ENCODE measurements at regions not wholly inside any gene's neighbourhood (a gene's known extent, or its start where the extent isn't known, plus 50 kb on each side); places are given as distances from the start of the nearest gene placed in this dataset.

DNA sequence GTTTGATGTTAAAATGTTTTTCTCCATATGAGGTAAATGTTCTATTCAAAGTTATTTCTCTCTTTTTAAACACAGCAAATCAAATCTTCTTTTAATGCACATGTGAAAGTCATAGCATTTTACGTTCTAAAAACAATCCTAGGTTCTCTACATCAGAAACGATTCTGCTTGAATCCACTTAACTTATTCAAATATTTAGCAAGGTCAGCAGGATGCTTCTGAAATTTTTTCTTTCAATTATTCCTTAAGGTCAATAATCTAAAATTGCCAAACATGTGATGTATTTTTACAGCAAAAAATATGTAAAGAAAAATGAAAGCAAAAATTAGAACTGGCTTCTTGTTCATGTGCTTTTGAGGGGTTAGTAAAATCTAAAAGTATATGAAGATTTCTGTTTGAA is 106.7 kb downstream of the TM2D1 start:
- no peak overlapping the region for H3K4me3 Mint-ChIP-seq (ENCODE audit: unreplicated experiment)
- H3K4me1 Mint-ChIP-seq (ENCODE audit: low read depth, unreplicated experiment), result no peaks in the 10 kb centered on the region
- no peaks in the 10 kb centered on the region for H3K27me3 Mint-ChIP-seq (ENCODE audit: unreplicated experiment)
- no peaks in the 10 kb centered on the region for H3K36me3 Mint-ChIP-seq (ENCODE audit: unreplicated experiment)
- H3K27ac Mint-ChIP-seq (ENCODE audit: unreplicated experiment), result no peak overlapping the region
- TF ChIP-seq, protein P1, sequence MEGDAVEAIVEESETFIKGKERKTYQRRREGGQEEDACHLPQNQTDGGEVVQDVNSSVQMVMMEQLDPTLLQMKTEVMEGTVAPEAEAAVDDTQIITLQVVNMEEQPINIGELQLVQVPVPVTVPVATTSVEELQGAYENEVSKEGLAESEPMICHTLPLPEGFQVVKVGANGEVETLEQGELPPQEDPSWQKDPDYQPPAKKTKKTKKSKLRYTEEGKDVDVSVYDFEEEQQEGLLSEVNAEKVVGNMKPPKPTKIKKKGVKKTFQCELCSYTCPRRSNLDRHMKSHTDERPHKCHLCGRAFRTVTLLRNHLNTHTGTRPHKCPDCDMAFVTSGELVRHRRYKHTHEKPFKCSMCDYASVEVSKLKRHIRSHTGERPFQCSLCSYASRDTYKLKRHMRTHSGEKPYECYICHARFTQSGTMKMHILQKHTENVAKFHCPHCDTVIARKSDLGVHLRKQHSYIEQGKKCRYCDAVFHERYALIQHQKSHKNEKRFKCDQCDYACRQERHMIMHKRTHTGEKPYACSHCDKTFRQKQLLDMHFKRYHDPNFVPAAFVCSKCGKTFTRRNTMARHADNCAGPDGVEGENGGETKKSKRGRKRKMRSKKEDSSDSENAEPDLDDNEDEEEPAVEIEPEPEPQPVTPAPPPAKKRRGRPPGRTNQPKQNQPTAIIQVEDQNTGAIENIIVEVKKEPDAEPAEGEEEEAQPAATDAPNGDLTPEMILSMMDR (IDR thresholded peaks at IDR 0.05; ENCODE audit: partially characterized antibody, unreplicated experiment), result no peak
- no peaks in the 10 kb centered on the region for H3K9me3 Mint-ChIP-seq (ENCODE audit: unreplicated experiment)
- no peak for DNase-seq

DNA sequence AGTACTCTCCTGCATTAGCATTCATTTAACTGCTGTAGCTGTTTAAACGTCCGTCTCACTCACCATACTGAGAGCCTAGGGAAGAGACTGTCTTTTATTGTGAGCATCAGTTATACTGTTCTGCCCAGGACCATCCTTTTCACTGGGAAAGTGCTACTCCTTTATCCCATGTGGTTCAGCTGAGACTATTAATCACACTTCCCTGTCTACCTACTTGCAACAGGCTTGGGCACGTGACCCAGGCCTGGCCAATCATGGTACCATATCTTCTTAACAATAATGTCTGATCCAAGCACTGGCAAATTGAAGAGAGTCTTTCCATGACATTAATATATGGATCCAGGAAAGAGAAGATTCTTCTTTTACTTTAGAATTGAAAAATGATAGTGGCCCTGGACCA is 108.1 kb downstream of the TM2D1 start:
- Mint-ChIP-seq H3K36me3 (ENCODE audit: unreplicated experiment) (no peaks in the 10 kb centered on the region), H3K4me1 (ENCODE audit: low read depth, unreplicated experiment) (no peaks in the 10 kb centered on the region), H3K27ac (ENCODE audit: unreplicated experiment) (no peak overlapping the region), H3K9me3 (ENCODE audit: unreplicated experiment) (no peaks in the 10 kb centered on the region), H3K27me3 (ENCODE audit: unreplicated experiment) (no peaks in the 10 kb centered on the region), H3K4me3 (ENCODE audit: unreplicated experiment) (no peak overlapping the region)
- no peak for DNase-seq
- TF ChIP-seq, protein P1 (IDR thresholded peaks at IDR 0.05; ENCODE audit: partially characterized antibody, unreplicated experiment), result no peak

- Mint-ChIP-seq H3K4me3 (ENCODE audit: unreplicated experiment) (no peak overlapping the region), H3K27ac (ENCODE audit: unreplicated experiment) (no peak overlapping the region), H3K4me1 (ENCODE audit: low read depth, unreplicated experiment) (no peaks in the 10 kb centered on the region), H3K9me3 (ENCODE audit: unreplicated experiment) (no peaks in the 10 kb centered on the region), H3K36me3 (ENCODE audit: unreplicated experiment) (no peaks in the 10 kb centered on the region), H3K27me3 (ENCODE audit: unreplicated experiment) (no peaks in the 10 kb centered on the region)
- DNase-seq, result no peak
- TF ChIP-seq, protein P1 (IDR thresholded peaks at IDR 0.05; ENCODE audit: partially characterized antibody, unreplicated experiment), result no peak
These were observed 112.3 kb downstream of the TM2D1 start for GRCh38 chr1:61612602-61613001.

DNA sequence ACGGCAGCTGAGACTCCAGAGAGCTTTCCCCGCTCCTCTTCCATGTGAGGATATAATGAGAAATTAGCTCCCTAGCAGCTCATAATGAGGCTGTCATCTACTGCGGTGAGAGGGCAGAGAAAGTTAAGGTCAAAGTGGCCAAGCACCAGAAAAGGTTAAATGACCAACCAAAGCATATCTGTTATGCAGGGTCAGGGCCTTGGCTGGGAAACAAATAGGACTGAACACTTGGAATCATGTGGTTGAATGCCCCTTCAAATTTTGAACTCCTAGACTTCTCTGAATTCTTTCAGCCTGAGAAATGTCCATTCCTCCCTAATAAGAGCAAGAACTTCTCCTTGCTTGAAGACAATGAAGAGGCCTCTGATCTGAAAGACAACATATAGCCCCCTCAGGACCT is 115.9 kb downstream of the TM2D1 start:
- no peak overlapping the region for H3K27ac Mint-ChIP-seq (ENCODE audit: unreplicated experiment)
- H3K27me3 Mint-ChIP-seq (ENCODE audit: unreplicated experiment), result no peaks in the 10 kb centered on the region
- DNase-seq, result no peak
- TF ChIP-seq, protein P1 (IDR thresholded peaks at IDR 0.05; ENCODE audit: partially characterized antibody, unreplicated experiment), result no peak
- H3K36me3 Mint-ChIP-seq (ENCODE audit: unreplicated experiment), result no peaks in the 10 kb centered on the region
- no peaks in the 10 kb centered on the region for H3K9me3 Mint-ChIP-seq (ENCODE audit: unreplicated experiment)
- no peak overlapping the region for H3K4me3 Mint-ChIP-seq (ENCODE audit: unreplicated experiment)
- H3K4me1 Mint-ChIP-seq (ENCODE audit: low read depth, unreplicated experiment), result peaks cover under 1% of the 10 kb centered on the region

DNA sequence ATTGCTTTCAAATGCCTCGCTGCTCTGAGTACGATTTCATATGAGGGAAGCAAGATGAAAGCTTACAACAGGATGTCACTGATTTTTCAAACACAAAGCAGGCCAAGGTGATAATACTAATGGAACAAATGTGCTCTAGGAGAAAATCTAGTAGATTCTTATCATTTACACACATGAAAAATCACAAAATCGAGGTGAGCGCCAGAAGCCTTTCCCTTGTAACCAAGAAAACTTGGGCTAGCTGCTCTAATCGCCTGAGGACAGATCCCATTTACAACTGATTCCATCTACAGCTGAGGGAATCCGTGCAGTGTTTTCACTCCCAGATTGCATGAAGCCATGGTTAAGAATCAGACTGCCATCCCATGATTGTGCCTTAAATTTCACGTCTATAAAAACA is 117.5 kb downstream of the TM2D1 start:
- TF ChIP-seq, protein P1 (IDR thresholded peaks at IDR 0.05; ENCODE audit: partially characterized antibody, unreplicated experiment), result no peak
- Mint-ChIP-seq H3K4me3 (ENCODE audit: unreplicated experiment) (no peak overlapping the region), H3K4me1 (ENCODE audit: low read depth, unreplicated experiment) (peaks cover 5% of the 10 kb centered on the region), H3K9me3 (ENCODE audit: unreplicated experiment) (no peaks in the 10 kb centered on the region), H3K36me3 (ENCODE audit: unreplicated experiment) (no peaks in the 10 kb centered on the region), H3K27me3 (ENCODE audit: unreplicated experiment) (no peaks in the 10 kb centered on the region), H3K27ac (ENCODE audit: unreplicated experiment) (no peak overlapping the region)
- DNase-seq, result no peak
